ENCODE measurements at regions not wholly inside any gene's neighbourhood (a gene's known extent, or its start where the extent isn't known, plus 50 kb on each side); places are given as distances from the start of the nearest gene placed in this dataset.

- Histone ChIP-seq H3K4me1 (ENCODE audit: low read depth) (no peaks in the 10 kb centered on the region), H3K36me3 (no peaks in the 10 kb centered on the region), H3K27me3 (no peaks in the 10 kb centered on the region), H3K27ac (no peak overlapping the region), H3K9me3 (ENCODE audit: low read depth) (no peaks in the 10 kb centered on the region), H3K4me3 (no peak overlapping the region)
- peak in 1 of 2 donors; percentile 32 for DNase-seq (ENCODE audit: low read depth in 1 of 2, low spot score in 1 of 2)
- no peak for TF ChIP-seq CTCF (IDR thresholded peaks at IDR 0.05; ENCODE audit: low read depth, low read length)
Observed at GRCh38 chr3:146342989-146343388, 92.1 kb upstream of the PLSCR4 start.

GRCh38 chr3:146339349-146339748 is 88.4 kb upstream of the PLSCR4 start:
- H3K36me3 ChIP-seq: no peaks in the 10 kb centered on the region
- no peak for DNase-seq (ENCODE audit: low read depth in 1 of 2, low spot score in 1 of 2)
- H3K4me3 ChIP-seq: no peak overlapping the region
- H3K9me3 ChIP-seq (ENCODE audit: low read depth): no peaks in the 10 kb centered on the region
- no peak for TF ChIP-seq CTCF (IDR thresholded peaks at IDR 0.05; ENCODE audit: low read depth, low read length)
- H3K27ac ChIP-seq: no peak overlapping the region
- no peaks in the 10 kb centered on the region for H3K4me1 ChIP-seq (ENCODE audit: low read depth)
- no peaks in the 10 kb centered on the region for H3K27me3 ChIP-seq

- no peak for DNase-seq (ENCODE audit: low read depth in 1 of 2, low spot score in 1 of 2)
- TF ChIP-seq CTCF (IDR thresholded peaks at IDR 0.05; ENCODE audit: low read depth, low read length): no peak
- no peak overlapping the region for H3K4me3 ChIP-seq
- no peaks in the 10 kb centered on the region for H3K36me3 ChIP-seq
- no peaks in the 10 kb centered on the region for H3K4me1 ChIP-seq (ENCODE audit: low read depth)
- no peaks in the 10 kb centered on the region for H3K9me3 ChIP-seq (ENCODE audit: low read depth)
- H3K27me3 ChIP-seq: no peaks in the 10 kb centered on the region
- no peak overlapping the region for H3K27ac ChIP-seq
Observed at GRCh38 chr3:146337991-146338390, 87.1 kb upstream of the PLSCR4 start.

- Histone ChIP-seq H3K9me3 (ENCODE audit: low read depth) (no peaks in the 10 kb centered on the region), H3K36me3 (no peaks in the 10 kb centered on the region), H3K27me3 (no peaks in the 10 kb centered on the region), H3K4me1 (ENCODE audit: low read depth) (no peaks in the 10 kb centered on the region), H3K4me3 (no peak overlapping the region), H3K27ac (no peak overlapping the region)
- DNase-seq (ENCODE audit: low read depth in 1 of 2, low spot score in 1 of 2): no peak
- no peak for TF ChIP-seq CTCF (IDR thresholded peaks at IDR 0.05; ENCODE audit: low read depth, low read length)
Observed at GRCh38 chr3:146335386-146335785, 84.5 kb upstream of the PLSCR4 start.

GRCh38 chr3:146334151-146334550 is 83.2 kb upstream of the PLSCR4 start:
- Histone ChIP-seq H3K36me3 (no peaks in the 10 kb centered on the region), H3K27ac (no peak overlapping the region), H3K4me1 (ENCODE audit: low read depth) (no peaks in the 10 kb centered on the region), H3K4me3 (no peak overlapping the region), H3K27me3 (no peaks in the 10 kb centered on the region), H3K9me3 (ENCODE audit: low read depth) (no peaks in the 10 kb centered on the region)
- peak in 1 of 2 donors; percentile 65 for DNase-seq (ENCODE audit: low read depth in 1 of 2, low spot score in 1 of 2)
- TF ChIP-seq CTCF (IDR thresholded peaks at IDR 0.05; ENCODE audit: low read depth, low read length): peak; percentile 50

- no peak for TF ChIP-seq CTCF (IDR thresholded peaks at IDR 0.05; ENCODE audit: low read depth, low read length)
- H3K27ac ChIP-seq: no peak overlapping the region
- H3K4me3 ChIP-seq: no peak overlapping the region
- H3K9me3 ChIP-seq (ENCODE audit: low read depth): no peaks in the 10 kb centered on the region
- no peaks in the 10 kb centered on the region for H3K4me1 ChIP-seq (ENCODE audit: low read depth)
- DNase-seq (ENCODE audit: low read depth in 1 of 2, low spot score in 1 of 2): no peak
- H3K36me3 ChIP-seq: no peaks in the 10 kb centered on the region
- no peaks in the 10 kb centered on the region for H3K27me3 ChIP-seq
Observed at GRCh38 chr3:146331967-146332366, 81.1 kb upstream of the PLSCR4 start.

Data from cardiac muscle cell (in vitro differentiated cells and primary cell).